SU-DHL-6 (cell line): ENCODE measurements at regions not wholly inside any gene's neighbourhood (a gene's known extent, or its start where the extent isn't known, plus 50 kb on each side); places are given as distances from the start of the nearest gene placed in this dataset.

Experiments
- CTCF ChIP-seq: fragments of 200-600 bp; sonication (generic); IDR thresholded peaks from one replicate; pipeline ENCODE4 v1.5.1; 2017; ENCODE audit warnings: antibody characterized with exemption, mild to moderate bottlenecking, low read length, moderate library complexity; ENCODE audit not compliant: insufficient read depth, poor library complexity, severe bottlenecking
- EZH2phosphoT487 ChIP-seq: fragments of 200-600 bp; sonication (generic), shearing (Covaris generic); conservative IDR thresholded peaks from 2 replicates; pipeline ENCODE4 v1.6.1; 2018; ENCODE audit warnings: mild to moderate bottlenecking, antibody characterized with exemption, low read length, moderate library complexity, mixed read lengths

- TF ChIP-seq CTCF (no peak), EZH2phosphoT487 (no peak)
These were observed 277.1 kb upstream of the EYS start for GRCh38 chr6:65984089-65984488.
